PFSK-1 (cell line): ENCODE measurements at regions not wholly inside any gene's neighbourhood (a gene's known extent, or its start where the extent isn't known, plus 50 kb on each side); places are given as distances from the start of the nearest gene placed in this dataset.

ENCODE experiments used
- FOXP2 ChIP-seq: optimal IDR thresholded peaks from 2 replicates; pipeline ENCODE3; 2011; ENCODE audit warnings: borderline replicate concordance, control low read depth, inconsistent platforms; ENCODE audit not compliant: insufficient read depth; ENCODE audit errors: extremely low read length, extremely low read depth
- POLR2AphosphoS5 ChIP-seq: IDR thresholded peaks from 2 replicates; pipeline ENCODE4 v1.6.1; 2012; ENCODE audit warnings: low read depth, mild to moderate bottlenecking, control low read depth, low read length, moderate library complexity
- SIN3A ChIP-seq: IDR thresholded peaks from 2 replicates; pipeline ENCODE4 v1.6.1; 2012; ENCODE audit warnings: mild to moderate bottlenecking, low read length, moderate library complexity, borderline replicate concordance; ENCODE audit not compliant: insufficient read depth
- TAF1 ChIP-seq: IDR thresholded peaks from 2 replicates; pipeline ENCODE4 v1.6.1; 2012; ENCODE audit warnings: low read length, control low read depth, borderline replicate concordance; ENCODE audit not compliant: insufficient read depth
- TF ChIP-seq, protein P1 (sequence below), 2 experiments: IDR thresholded peaks; 2 replicates each; pipeline versions ENCODE4 v1.6.1 to v1.8.0; 2011 to 2012; ENCODE audit warnings: low read depth in 2 of 2, low read length in 2 of 2, control low read depth in 1 of 2, inconsistent platforms in 1 of 2, mild to moderate bottlenecking in 1 of 2, moderate library complexity in 1 of 2; ENCODE audit not compliant: insufficient read depth in 1 of 2

DNA sequence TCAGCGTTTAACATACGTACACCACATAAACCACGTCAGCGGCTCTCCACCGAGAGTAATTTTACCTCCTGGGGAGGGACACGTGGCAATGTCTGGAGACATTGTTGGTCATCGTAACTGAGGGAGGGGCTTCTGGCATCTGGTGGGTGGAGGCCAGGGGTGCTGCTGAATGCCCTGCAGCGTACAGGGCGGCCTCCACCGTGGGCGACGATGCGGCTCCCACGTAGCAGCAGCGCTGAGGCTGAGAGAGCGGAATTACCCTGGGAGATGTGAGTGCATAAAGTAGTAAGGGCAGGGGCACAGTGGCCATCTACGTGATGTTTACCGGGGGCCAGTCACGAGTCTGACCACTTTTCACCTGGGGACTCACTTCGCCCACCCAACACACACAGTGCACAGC is 212.4 kb downstream of the RBFOX3 start:
- TF ChIP-seq POLR2AphosphoS5 (no peak), FOXP2 (no peak), SIN3A (no peak), TAF1 (no peak)
- TF ChIP-seq, protein P1, sequence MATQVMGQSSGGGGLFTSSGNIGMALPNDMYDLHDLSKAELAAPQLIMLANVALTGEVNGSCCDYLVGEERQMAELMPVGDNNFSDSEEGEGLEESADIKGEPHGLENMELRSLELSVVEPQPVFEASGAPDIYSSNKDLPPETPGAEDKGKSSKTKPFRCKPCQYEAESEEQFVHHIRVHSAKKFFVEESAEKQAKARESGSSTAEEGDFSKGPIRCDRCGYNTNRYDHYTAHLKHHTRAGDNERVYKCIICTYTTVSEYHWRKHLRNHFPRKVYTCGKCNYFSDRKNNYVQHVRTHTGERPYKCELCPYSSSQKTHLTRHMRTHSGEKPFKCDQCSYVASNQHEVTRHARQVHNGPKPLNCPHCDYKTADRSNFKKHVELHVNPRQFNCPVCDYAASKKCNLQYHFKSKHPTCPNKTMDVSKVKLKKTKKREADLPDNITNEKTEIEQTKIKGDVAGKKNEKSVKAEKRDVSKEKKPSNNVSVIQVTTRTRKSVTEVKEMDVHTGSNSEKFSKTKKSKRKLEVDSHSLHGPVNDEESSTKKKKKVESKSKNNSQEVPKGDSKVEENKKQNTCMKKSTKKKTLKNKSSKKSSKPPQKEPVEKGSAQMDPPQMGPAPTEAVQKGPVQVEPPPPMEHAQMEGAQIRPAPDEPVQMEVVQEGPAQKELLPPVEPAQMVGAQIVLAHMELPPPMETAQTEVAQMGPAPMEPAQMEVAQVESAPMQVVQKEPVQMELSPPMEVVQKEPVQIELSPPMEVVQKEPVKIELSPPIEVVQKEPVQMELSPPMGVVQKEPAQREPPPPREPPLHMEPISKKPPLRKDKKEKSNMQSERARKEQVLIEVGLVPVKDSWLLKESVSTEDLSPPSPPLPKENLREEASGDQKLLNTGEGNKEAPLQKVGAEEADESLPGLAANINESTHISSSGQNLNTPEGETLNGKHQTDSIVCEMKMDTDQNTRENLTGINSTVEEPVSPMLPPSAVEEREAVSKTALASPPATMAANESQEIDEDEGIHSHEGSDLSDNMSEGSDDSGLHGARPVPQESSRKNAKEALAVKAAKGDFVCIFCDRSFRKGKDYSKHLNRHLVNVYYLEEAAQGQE (IDR thresholded peaks at IDR 0.05; ENCODE audit: insufficient read depth in 1 of 2, low read depth in 2 of 2, low read length in 2 of 2), result no peak

DNA sequence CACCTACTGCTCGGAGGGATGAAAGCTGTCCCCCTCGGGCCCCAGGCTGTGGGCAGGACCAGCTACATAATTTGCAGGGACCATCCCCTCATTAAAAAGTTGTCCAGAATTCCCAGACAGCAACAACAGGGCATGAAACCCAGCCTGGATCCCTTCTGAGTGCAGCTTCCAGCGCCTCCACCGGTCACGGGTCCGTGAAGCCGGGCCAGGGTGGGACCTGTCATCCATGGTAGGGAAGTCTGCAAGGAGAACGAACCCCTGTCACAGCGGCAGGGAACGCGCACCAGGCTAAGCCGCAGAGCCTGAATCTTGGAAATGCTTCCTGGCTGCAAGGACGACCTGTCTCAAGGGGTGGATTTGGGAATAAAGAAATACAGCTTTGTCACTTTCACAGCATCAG is 214.2 kb downstream of the RBFOX3 start:
- TF ChIP-seq TAF1, result no peak
- no peak for TF ChIP-seq SIN3A
- TF ChIP-seq POLR2AphosphoS5, result no peak
- TF ChIP-seq FOXP2, result no peak
- TF ChIP-seq, protein P1 (IDR thresholded peaks at IDR 0.05; ENCODE audit: insufficient read depth in 1 of 2, low read depth in 2 of 2, low read length in 2 of 2), result no peak

DNA sequence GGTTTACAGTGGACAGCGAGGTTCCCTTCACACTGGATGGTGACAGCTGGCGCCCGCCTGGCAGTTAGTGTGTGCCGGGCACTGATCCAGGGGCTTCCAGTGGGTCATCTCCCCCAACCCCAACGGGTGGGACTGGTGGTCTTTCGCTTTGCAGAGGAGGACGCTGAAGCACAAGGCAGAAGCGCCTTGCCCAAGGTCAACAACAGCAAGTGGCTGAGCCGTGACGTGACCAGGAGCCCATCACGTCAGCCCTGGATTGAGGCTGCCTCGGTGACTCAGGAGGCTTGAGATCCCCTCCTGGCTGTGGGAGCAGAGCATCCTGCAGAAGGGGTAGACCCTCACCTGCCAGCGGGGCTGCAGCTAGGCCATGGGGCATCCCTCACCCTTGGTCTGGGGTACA is 215.3 kb downstream of the RBFOX3 start:
- TF ChIP-seq TAF1 (no peak), SIN3A (no peak), POLR2AphosphoS5 (no peak), FOXP2 (no peak)
- TF ChIP-seq, protein P1 (IDR thresholded peaks at IDR 0.05; ENCODE audit: insufficient read depth in 1 of 2, low read depth in 2 of 2, low read length in 2 of 2), result no peak

DNA sequence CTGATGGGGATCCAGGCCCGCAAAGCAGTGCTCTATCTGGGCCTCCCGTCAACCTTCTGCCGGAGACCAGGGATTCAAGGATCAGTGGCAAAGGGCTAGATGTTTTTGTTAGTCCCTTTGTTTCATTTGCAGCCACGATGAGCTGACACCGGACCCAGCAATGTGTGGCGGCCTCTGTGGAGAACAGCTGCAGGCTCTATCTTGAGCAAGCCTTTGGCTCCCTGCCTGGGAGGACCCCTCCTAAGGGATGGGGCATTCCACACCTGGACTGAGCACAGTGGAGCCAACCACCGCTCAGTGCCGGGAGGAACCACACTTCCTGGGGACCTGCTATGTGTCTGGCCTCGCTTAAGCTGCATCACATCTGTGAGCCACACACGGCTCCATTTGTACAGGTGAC is 215.8 kb downstream of the RBFOX3 start:
- TF ChIP-seq POLR2AphosphoS5 (no peak), FOXP2 (no peak), SIN3A (no peak), TAF1 (no peak)
- TF ChIP-seq, protein P1 (IDR thresholded peaks at IDR 0.05; ENCODE audit: insufficient read depth in 1 of 2, low read depth in 2 of 2, low read length in 2 of 2), result no peak
